Upper lobe of left lung (tissue), 4 donors: ENCODE measurements at regions not wholly inside any gene's neighbourhood (a gene's known extent, or its start where the extent isn't known, plus 50 kb on each side); places are given as distances from the start of the nearest gene placed in this dataset.

Experiments used
- CTCF ChIP-seq, 6 experiments: fragments of 450-650 bp in 4 of 6; fragments of 200-600 bp in 2 of 6; sonication (generic) in 2 of 6; IDR thresholded peaks; one replicate each; pipeline ENCODE4 v1.5.1; 2016 to 2019; ENCODE audit warnings: antibody characterized with exemption in 6 of 6
- EP300 ChIP-seq, 4 donors: sonication (generic); formaldehyde crosslinking; IDR thresholded peaks; one replicate each; pipeline ENCODE4 v1.5.1; 2017; ENCODE audit warnings: antibody characterized with exemption in 4 of 4, control low read depth in 2 of 4
- POLR2A ChIP-seq, 4 donors: fragments of 450-650 bp; IDR thresholded peaks; one replicate each; pipeline ENCODE4 v1.5.1; 2016 to 2017; ENCODE audit warnings: antibody characterized with exemption in 4 of 4, mild to moderate bottlenecking in 2 of 4
- POLR2AphosphoS5 ChIP-seq, 2 donors: sonication (generic); formaldehyde crosslinking; IDR thresholded peaks; one replicate each; pipeline ENCODE4 v1.5.1; 2017; ENCODE audit warnings: antibody characterized with exemption in 2 of 2

GRCh38 chr13:34369931-34370330 lies 552.0 kb downstream of the RFC3 start:
- no peak for TF ChIP-seq CTCF (IDR thresholded peaks at IDR 0.05)
- TF ChIP-seq POLR2AphosphoS5 (IDR thresholded peaks at IDR 0.05) = no peak
- no peak for TF ChIP-seq POLR2A (IDR thresholded peaks at IDR 0.05)
- no peak for TF ChIP-seq EP300 (IDR thresholded peaks at IDR 0.05)
